A549 (cell line): ENCODE measurements at regions not wholly inside any gene's neighbourhood (a gene's known extent, or its start where the extent isn't known, plus 50 kb on each side); places are given as distances from the start of the nearest gene placed in this dataset.
A peak's percentile ranks its signal among the peaks of the same experiment; 100 is the strongest.

Source experiments
- ATAC-seq, 2 experiments: fragments of 200-7000 bp in 1 of 2; fragments of >200 bp in 1 of 2; cut with Nextera tagmentation in 1 of 2; cut with Tn5 transposase in 1 of 2; 3 replicates each; pipeline versions ENCODE4 v1.8.0 to v1.9.1; 2018 to 2020; ENCODE audit warnings: mild to moderate bottlenecking in 1 of 2, moderate library complexity in 1 of 2
- CTCF ChIA-PET: fragments of 300-600 bp; sonication (Branson Sonifier 250); formaldehyde crosslinking; extraction: SDS; loops from one replicate; lab custom pipeline; 2021; ENCODE audit warnings: antibody characterized with exemption, inconsistent platforms; lab: Yijun Ruan, JAX
- POLR2A ChIA-PET: fragments of 350-600 bp; formaldehyde crosslinking; extraction: SDS; loops from one replicate; lab custom pipeline; 2021; ENCODE audit warnings: antibody characterized with exemption, inconsistent platforms; lab: Yijun Ruan, JAX
- DNase-seq, 2 experiments: peaks; one replicate each; pipeline versions ENCODE4 v3.0.0 to v3.0.0-alpha.2; 2011 to 2016; ENCODE audit warnings: low read depth in 1 of 2, low spot score in 1 of 2
- FAIRE-seq: peaks from 2 replicates; lab custom pipeline; 2011; peaks lifted over from hg19 to GRCh38; lab: Jason Lieb, UNC
- H3K27ac ChIP-seq, 2 experiments: fragments of >200 bp; sonication (Bioruptor Twin); formaldehyde crosslinking; 3 replicates each; pipeline ENCODE4 v1.5.1; 2016 to 2017
- H3K4me1 ChIP-seq: fragments of >200 bp; sonication (Bioruptor Twin); formaldehyde crosslinking; 3 replicates; pipeline ENCODE4 v1.6.1; 2016
- H3K4me2 ChIP-seq: fragments of >200 bp; sonication (Bioruptor Twin); formaldehyde crosslinking; 3 replicates; pipeline ENCODE4 v1.6.1; 2016
- H3K4me3 ChIP-seq: fragments of >200 bp; sonication (Bioruptor Twin); formaldehyde crosslinking; 3 replicates; pipeline ENCODE4 v1.5.1; 2016
- H3K9me3 ChIP-seq: fragments of >200 bp; sonication (Bioruptor Twin); formaldehyde crosslinking; 3 replicates; pipeline ENCODE4 v1.6.1; 2016
- BHLHE40 ChIP-seq: IDR thresholded peaks from 2 replicates; pipeline ENCODE4 v1.6.1; 2012; ENCODE audit warnings: low read depth, low read length, inconsistent platforms
- CBX8 ChIP-seq: fragments of 200-600 bp; sonication (generic); IDR thresholded peaks from 2 replicates; pipeline ENCODE4 v1.6.1; 2016
- CHD4 ChIP-seq: fragments of 200-600 bp; sonication (generic); IDR thresholded peaks from 2 replicates; pipeline ENCODE4 v1.6.1; 2016; ENCODE audit warnings: antibody characterized with exemption, mild to moderate bottlenecking, borderline replicate concordance
- CTCF ChIP-seq: fragments of >200 bp; sonication (Bioruptor Twin); formaldehyde crosslinking; IDR thresholded peaks from 3 replicates; pipeline ENCODE4 v1.5.1; 2016
- EHF ChIP-seq: fragments of 250-450 bp; sonication (Bioruptor Pico); IDR thresholded peaks from 2 replicates; pipeline ENCODE4 v1.5.0; 2020; ENCODE audit warnings: mild to moderate bottlenecking
- EHMT2 ChIP-seq: fragments of 200-600 bp; sonication (generic); IDR thresholded peaks from 2 replicates; pipeline ENCODE4 v1.6.1; 2016; ENCODE audit warnings: antibody characterized with exemption, low read depth, mild to moderate bottlenecking, moderate library complexity
- ELK1 ChIP-seq: fragments of 150-350 bp; IDR thresholded peaks from 2 replicates; pipeline ENCODE4 v1.6.1; 2014; ENCODE audit warnings: low read depth, mild to moderate bottlenecking, low read length
- EP300 ChIP-seq, 2 experiments: fragments of >200 bp; sonication (Bioruptor Twin); formaldehyde crosslinking; IDR thresholded peaks; 2 replicates in 1 of 2; 3 replicates in 1 of 2; pipeline ENCODE4 v1.6.1; 2016 to 2017
- ESRRA ChIP-seq: fragments of 150-350 bp; IDR thresholded peaks from 2 replicates; pipeline ENCODE4 v1.6.1; 2014; ENCODE audit warnings: mild to moderate bottlenecking, low read length, borderline replicate concordance
- FOSL2 ChIP-seq, 2 experiments: fragments of 450-650 bp in 1 of 2; fragments of >200 bp in 1 of 2; sonication (Bioruptor Twin) in 1 of 2; formaldehyde crosslinking; IDR thresholded peaks; 2 replicates each; pipeline versions ENCODE4 v1.5.0 to v1.6.1; 2016 to 2020; ENCODE audit warnings: mild to moderate bottlenecking in 1 of 2, moderate library complexity in 1 of 2
- HDAC2 ChIP-seq: fragments of 200-600 bp; sonication (generic); IDR thresholded peaks from 2 replicates; pipeline ENCODE4 v1.6.1; 2016
- HEYL ChIP-seq: fragments of 250-450 bp; sonication (Bioruptor Pico); IDR thresholded peaks from 2 replicates; pipeline ENCODE4 v1.8.0; 2021; ENCODE audit warnings: mild to moderate bottlenecking, moderate library complexity
- HOXB13 ChIP-seq: fragments of 250-450 bp; sonication (Bioruptor Pico); IDR thresholded peaks from 2 replicates; pipeline ENCODE4 v1.5.0; 2020; ENCODE audit warnings: low read depth, mild to moderate bottlenecking, moderate library complexity
- HOXB5 ChIP-seq: fragments of 250-450 bp; sonication (Bioruptor Pico); IDR thresholded peaks from 2 replicates; pipeline ENCODE4 v1.5.0; 2020; ENCODE audit warnings: mild to moderate bottlenecking, moderate library complexity
- JUNB ChIP-seq: fragments of >200 bp; sonication (Bioruptor Twin); formaldehyde crosslinking; IDR thresholded peaks from 2 replicates; pipeline ENCODE4 v1.6.1; 2016
- KDM1A ChIP-seq: fragments of 200-600 bp; sonication (generic); IDR thresholded peaks from 2 replicates; pipeline ENCODE4 v1.6.1; 2016; ENCODE audit warnings: low read depth, mild to moderate bottlenecking
- MAFK ChIP-seq: fragments of 450-650 bp; IDR thresholded peaks from 2 replicates; pipeline ENCODE4 v1.6.1; 2014; ENCODE audit not compliant: partially characterized antibody
- MYC ChIP-seq: IDR thresholded peaks from 2 replicates; pipeline ENCODE4 v1.6.1; 2012; ENCODE audit warnings: mild to moderate bottlenecking, inconsistent platforms, low read length, improper control_type of control experiment, borderline replicate concordance
- NFE2L2 ChIP-seq: fragments of 150-350 bp; conservative IDR thresholded peaks from 2 replicates; pipeline ENCODE4 v1.6.1; 2014; ENCODE audit warnings: low read length
- PBX3 ChIP-seq: IDR thresholded peaks from 2 replicates; pipeline ENCODE4 v1.6.1; 2012
- RAD21 ChIP-seq, 2 experiments: fragments of >200 bp in 1 of 2; sonication (Bioruptor Twin) in 1 of 2; formaldehyde crosslinking in 1 of 2; IDR thresholded peaks in 1 of 2; conservative IDR thresholded peaks in 1 of 2; 2 replicates in 1 of 2; 3 replicates in 1 of 2; pipeline ENCODE4 v1.6.1; 2012 to 2018; ENCODE audit warnings: inconsistent platforms in 1 of 2
- RCOR1 ChIP-seq: fragments of 150-350 bp; IDR thresholded peaks from 2 replicates; pipeline ENCODE4 v1.6.1; 2014; ENCODE audit warnings: antibody characterized with exemption, low read length, low read depth
- RFX5 ChIP-seq: fragments of 450-650 bp; IDR thresholded peaks from 2 replicates; pipeline ENCODE4 v1.7.1; 2014; ENCODE audit warnings: antibody characterized with exemption, mild to moderate bottlenecking, moderate library complexity
- WGBS: methylation state at CpG from one replicate; pipeline ENCODE4 v1.1.6; 2017; ENCODE audit errors: missing lambda C conversion rate; 5-methylcytosine and 5-hydroxymethylcytosine counted together

GRCh38 chr6:144778773-144779492 lies 493.8 kb downstream of the UTRN start:
- Histone ChIP-seq H3K4me2 (no peak overlapping the region), H3K27ac (no peak overlapping the region), H3K9me3 (no peaks in the 10 kb centered on the region), H3K4me3 (no peak overlapping the region), H3K4me1 (no peaks in the 10 kb centered on the region)
- CTCF ChIA-PET: no interaction called here
- no peak for ATAC-seq
- no peak for TF ChIP-seq EHMT2
- peak in 1 of 2 experiments; percentile 20; a peak in 1 of 5 replicates for TF ChIP-seq RAD21 (conservative IDR thresholded peaks at IDR 0.05 in 1 of 2, IDR thresholded peaks at IDR 0.05 in 1 of 2)
- no peak for TF ChIP-seq BHLHE40
- no peak for TF ChIP-seq RCOR1
- no peak for TF ChIP-seq JUNB
- TF ChIP-seq HOXB13 (CRISPR knock-in tag): no peak
- TF ChIP-seq KDM1A: no peak
- POLR2A ChIA-PET: no interaction called here
- no peak for FAIRE-seq
- 93% methylated on average over 1 of the region's 1 CpG for WGBS
- peak in 1 of 2 experiments; percentile 1 for DNase-seq

GRCh38 chr6:144781836-144782235 lies 496.7 kb downstream of the UTRN start:
- Histone ChIP-seq H3K4me1 (no peaks in the 10 kb centered on the region), H3K27ac (no peak overlapping the region), H3K4me3 (no peak overlapping the region), H3K4me2 (no peak overlapping the region), H3K9me3 (no peaks in the 10 kb centered on the region)
- ChIA-PET POLR2A (no interaction called here), CTCF (no interaction called here)
- DNase-seq (no peak), FAIRE-seq (no peak), ATAC-seq (no peak)
- WGBS: 76% methylated on average over 3 of the region's 3 CpGs
- TF ChIP-seq RFX5: no peak
- TF ChIP-seq MAFK: no peak
- no peak for TF ChIP-seq EHMT2
- TF ChIP-seq EP300 (IDR thresholded peaks at IDR 0.05): no peak
- TF ChIP-seq EHF: no peak
- TF ChIP-seq CHD4: no peak
- TF ChIP-seq HOXB13 (CRISPR knock-in tag): no peak
- TF ChIP-seq CTCF: no peak
- TF ChIP-seq ELK1: no peak
- no peak for TF ChIP-seq MYC
- no peak for TF ChIP-seq PBX3
- no peak for TF ChIP-seq HOXB5 (CRISPR knock-in tag)
- no peak for TF ChIP-seq ESRRA
- TF ChIP-seq CBX8: no peak
- TF ChIP-seq HDAC2: no peak
- no peak for TF ChIP-seq NFE2L2
- no peak for TF ChIP-seq FOSL2 (IDR thresholded peaks at IDR 0.05)
- no peak for TF ChIP-seq FOSL2 (CRISPR knock-in tag; IDR thresholded peaks at IDR 0.05)
- TF ChIP-seq HEYL (CRISPR knock-in tag): no peak
